Right lung (tissue), 2 donors: ENCODE measurements at regions not wholly inside any gene's neighbourhood (a gene's known extent, or its start where the extent isn't known, plus 50 kb on each side); places are given as distances from the start of the nearest gene placed in this dataset.
"Not testable (repeated sequence)": the region's sequence is repeated elsewhere in the genome, so short reads cannot be mapped to it uniquely, and the experiment has no call there.

Source experiments
- DNase-seq, 2 donors: peaks; one replicate each; pipeline ENCODE4 v3.0.0-alpha.2; 2013

DNA sequence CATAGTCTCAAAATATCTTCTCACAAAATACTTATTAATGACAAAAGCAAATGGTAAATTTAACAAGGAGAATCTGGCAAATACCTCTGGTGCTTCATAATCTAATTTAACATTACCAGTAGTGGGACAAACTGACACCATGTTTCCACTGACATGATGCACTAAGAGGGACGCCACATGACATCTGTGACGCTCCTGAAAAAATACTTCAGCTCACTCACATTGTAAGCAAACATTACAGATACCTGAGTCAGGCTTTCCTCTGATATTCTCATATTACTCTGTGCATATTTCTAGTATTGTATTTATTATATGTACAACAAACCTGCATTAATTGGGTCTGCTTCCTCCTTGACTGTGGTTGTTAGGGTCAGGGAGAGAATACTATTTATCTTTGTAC, 56.7 kb upstream of the OSMR start:
- DNase-seq = no peak

DNA sequence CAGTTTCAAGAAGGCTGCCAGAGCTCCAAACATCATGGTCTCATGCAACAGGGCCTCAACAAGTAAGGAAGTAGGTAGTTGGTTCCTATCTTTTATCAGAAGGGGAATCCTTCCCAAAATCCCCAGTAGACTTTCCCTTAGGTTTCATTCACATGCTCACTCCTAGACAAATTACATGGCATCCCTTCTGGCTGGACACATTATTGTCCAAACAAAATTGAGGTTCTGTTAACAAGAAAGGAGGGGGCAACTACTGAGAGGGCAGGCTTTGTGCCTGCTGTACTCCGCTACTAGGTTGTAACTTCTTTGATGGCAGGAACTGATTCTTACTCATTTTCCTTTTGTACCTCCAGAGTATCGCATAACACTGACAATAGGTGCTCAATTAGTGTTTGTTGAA, 56.0 kb upstream of the OSMR start:
- no peak for DNase-seq

- no peak for DNase-seq
These were observed 55.5 kb upstream of the OSMR start for GRCh38 chr5:38790268-38790667.

GRCh38 chr5:38790891-38791290, 54.9 kb upstream of the OSMR start:
- DNase-seq = no peak

DNA sequence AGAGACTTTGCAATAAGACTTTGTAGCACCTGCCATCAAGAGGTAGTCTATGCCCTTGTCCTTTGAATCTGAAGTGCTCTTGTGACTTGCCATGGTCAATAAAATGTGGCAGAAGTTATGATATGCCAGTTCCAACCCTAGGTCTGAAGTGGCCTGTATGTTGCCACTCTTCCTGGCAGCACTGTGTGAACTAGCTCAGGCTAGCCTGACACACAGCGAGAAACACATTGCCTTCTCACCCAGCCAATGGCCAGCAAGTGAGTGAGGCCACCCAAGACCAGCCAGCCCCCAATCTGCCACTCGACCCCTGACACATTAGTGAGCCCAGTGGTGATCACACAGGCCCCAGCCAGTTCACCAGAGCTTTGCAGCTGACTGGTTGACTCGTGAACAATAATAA, 52.7 kb upstream of the OSMR start:
- DNase-seq = no peak

DNA sequence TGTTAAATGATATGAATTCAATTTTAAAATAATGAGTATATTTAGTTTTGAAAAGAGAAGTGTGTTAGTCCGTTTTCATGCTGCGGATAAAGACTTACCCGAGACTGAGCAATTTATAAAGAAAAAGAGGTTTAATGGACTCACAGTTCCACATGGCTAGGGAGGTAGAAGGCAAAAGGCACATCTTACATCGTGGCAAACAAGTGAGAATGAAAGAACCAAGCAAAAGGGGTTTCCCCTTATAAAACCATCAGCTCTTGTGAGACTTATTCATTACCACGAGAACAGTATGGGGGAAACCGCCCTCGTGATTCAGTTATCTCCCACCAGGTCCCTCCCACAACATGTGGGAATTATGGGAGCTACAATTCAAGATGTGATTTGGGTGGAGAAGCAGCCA, 51.8 kb upstream of the OSMR start:
- not testable (repeated sequence) for DNase-seq

GRCh38 chr5:38794986-38795385, 50.8 kb upstream of the OSMR start:
- DNase-seq = no peak

GRCh38 chr5:38795986-38796741, 49.6 kb upstream of the OSMR start:
- DNase-seq = no peak
